WTC11 (cell line): ENCODE measurements at regions not wholly inside any gene's neighbourhood (a gene's known extent, or its start where the extent isn't known, plus 50 kb on each side); places are given as distances from the start of the nearest gene placed in this dataset.

Experiments used
- ATAC-seq: fragments of 200-7000 bp; cut with Tn5 transposase; 2 replicates; pipeline ENCODE4 v1.10.0; 2021; ENCODE audit warnings: mild to moderate bottlenecking, moderate library complexity
- CTCF ChIA-PET: fragments of 300-600 bp; sonication (Branson Sonifier 250); formaldehyde crosslinking; loops from one replicate; lab custom pipeline; 2021; ENCODE audit warnings: antibody characterized with exemption; lab: Charles Lee
- POLR2A ChIA-PET: fragments of 350-600 bp; sonication (Branson Sonifier 250); formaldehyde crosslinking; loops from one replicate; lab custom pipeline; 2021; ENCODE audit warnings: antibody characterized with exemption; lab: Charles Lee
- DNase-seq: peaks from one replicate; pipeline ENCODE4 v3.0.0; 2021; ENCODE audit warnings: low spot score
- H3K27ac Mint-ChIP-seq: 2 replicates; pipeline ENCODE4 v1.8.0; 2021; ENCODE audit warnings: mixed read lengths
- H3K27me3 Mint-ChIP-seq: 2 replicates; pipeline ENCODE4 v1.8.0; 2021; ENCODE audit warnings: low read depth, mild to moderate bottlenecking, moderate library complexity, mixed read lengths
- H3K36me3 Mint-ChIP-seq: 2 replicates; pipeline ENCODE4 v1.8.0; 2021; ENCODE audit warnings: mixed read lengths
- H3K4me1 Mint-ChIP-seq: 2 replicates; pipeline ENCODE4 v1.8.0; 2022; ENCODE audit warnings: mixed read lengths
- H3K4me3 Mint-ChIP-seq: 2 replicates; pipeline ENCODE4 v1.8.0; 2021; ENCODE audit warnings: mild to moderate bottlenecking, moderate library complexity, mixed read lengths
- H3K9me3 Mint-ChIP-seq: 2 replicates; pipeline ENCODE4 v1.8.0; 2021; ENCODE audit warnings: mixed read lengths
- CREM ChIP-seq: sonication (generic); formaldehyde crosslinking; IDR thresholded peaks from 2 replicates; pipeline ENCODE4 v1.8.1; 2022; ENCODE audit warnings: mild to moderate bottlenecking, missing genetic modification reagents, moderate library complexity
- ELF4 ChIP-seq: sonication (generic); formaldehyde crosslinking; IDR thresholded peaks from 2 replicates; pipeline ENCODE4 v1.8.1; 2022; ENCODE audit warnings: low read depth, mild to moderate bottlenecking, moderate library complexity, missing genetic modification reagents
- ESRRA ChIP-seq: sonication (generic); formaldehyde crosslinking; IDR thresholded peaks from 2 replicates; pipeline ENCODE4 v1.8.1; 2022; ENCODE audit warnings: mild to moderate bottlenecking, missing genetic modification reagents, borderline replicate concordance
- FOXJ3 ChIP-seq: sonication (generic); formaldehyde crosslinking; IDR thresholded peaks from 2 replicates; pipeline ENCODE4 v1.9.0; 2021; ENCODE audit warnings: missing genetic modification reagents, mild to moderate bottlenecking, borderline replicate concordance
- FOXP1 ChIP-seq: sonication (generic); formaldehyde crosslinking; IDR thresholded peaks from 2 replicates; pipeline ENCODE4 v1.8.0; 2022; ENCODE audit warnings: missing genetic modification reagents, mild to moderate bottlenecking, moderate library complexity, borderline replicate concordance
- GABPB1 ChIP-seq: sonication (generic); formaldehyde crosslinking; IDR thresholded peaks from 2 replicates; pipeline ENCODE4 v1.8.1; 2023; ENCODE audit warnings: mild to moderate bottlenecking, missing genetic modification reagents
- HMGA2 ChIP-seq: fragments of 250-450 bp; sonication (Bioruptor Pico); IDR thresholded peaks from 2 replicates; pipeline ENCODE4 v1.4.0; 2021; ENCODE audit warnings: mild to moderate bottlenecking, moderate library complexity
- NR1H2 ChIP-seq: sonication (generic); formaldehyde crosslinking; IDR thresholded peaks from 2 replicates; pipeline ENCODE4 v1.9.0; 2021; ENCODE audit warnings: mild to moderate bottlenecking, moderate library complexity, missing genetic modification reagents
- NR2C2 ChIP-seq: sonication (generic); formaldehyde crosslinking; IDR thresholded peaks from 2 replicates; pipeline ENCODE4 v1.8.0; 2022; ENCODE audit warnings: mild to moderate bottlenecking, missing genetic modification reagents
- NR3C1 ChIP-seq: sonication (generic); formaldehyde crosslinking; conservative IDR thresholded peaks from 2 replicates; pipeline ENCODE4 v1.8.1; 2023; ENCODE audit warnings: low read depth, mild to moderate bottlenecking, missing genetic modification reagents
- SOX15 ChIP-seq: fragments of 250-450 bp; sonication (Bioruptor Pico); IDR thresholded peaks from 2 replicates; pipeline ENCODE4 v1.9.0; 2021; ENCODE audit warnings: mild to moderate bottlenecking
- TEAD4 ChIP-seq: sonication (generic); formaldehyde crosslinking; IDR thresholded peaks from 2 replicates; pipeline ENCODE4 v1.8.0; 2022; ENCODE audit warnings: mild to moderate bottlenecking, missing genetic modification reagents
- ZNF396 ChIP-seq: fragments of 250-450 bp; sonication (Bioruptor Pico); IDR thresholded peaks from 2 replicates; pipeline ENCODE4 v1.8.0; 2021; ENCODE audit warnings: mild to moderate bottlenecking, moderate library complexity, borderline replicate concordance
- ZNF416 ChIP-seq: fragments of 250-450 bp; sonication (Bioruptor Pico); IDR thresholded peaks from 2 replicates; pipeline ENCODE4 v1.9.0; 2021; ENCODE audit warnings: mild to moderate bottlenecking, inconsistent platforms
- TF ChIP-seq, protein P1 (sequence below): fragments of 250-450 bp; sonication (Bioruptor Pico); IDR thresholded peaks from 2 replicates; pipeline ENCODE4 v1.8.0; 2021; ENCODE audit warnings: mild to moderate bottlenecking
- TF ChIP-seq, protein P2 (sequence below): fragments of 250-450 bp; sonication (Bioruptor Pico); IDR thresholded peaks from 2 replicates; pipeline ENCODE4 v1.9.0; 2021; ENCODE audit warnings: mild to moderate bottlenecking
- TF ChIP-seq, protein P3 (sequence below): fragments of 250-450 bp; sonication (Bioruptor Pico); conservative IDR thresholded peaks from 2 replicates; pipeline ENCODE4 v1.9.0; 2021; ENCODE audit warnings: mild to moderate bottlenecking
- TF ChIP-seq, protein P4 (sequence below): sonication (generic); formaldehyde crosslinking; IDR thresholded peaks from 2 replicates; pipeline ENCODE4 v1.8.0; 2022; ENCODE audit warnings: mild to moderate bottlenecking, missing genetic modification reagents
- TF ChIP-seq, protein P5 (sequence below): fragments of 250-450 bp; sonication (Bioruptor Pico); IDR thresholded peaks from 2 replicates; pipeline ENCODE4 v1.9.0; 2021; ENCODE audit warnings: mild to moderate bottlenecking, borderline replicate concordance

DNA sequence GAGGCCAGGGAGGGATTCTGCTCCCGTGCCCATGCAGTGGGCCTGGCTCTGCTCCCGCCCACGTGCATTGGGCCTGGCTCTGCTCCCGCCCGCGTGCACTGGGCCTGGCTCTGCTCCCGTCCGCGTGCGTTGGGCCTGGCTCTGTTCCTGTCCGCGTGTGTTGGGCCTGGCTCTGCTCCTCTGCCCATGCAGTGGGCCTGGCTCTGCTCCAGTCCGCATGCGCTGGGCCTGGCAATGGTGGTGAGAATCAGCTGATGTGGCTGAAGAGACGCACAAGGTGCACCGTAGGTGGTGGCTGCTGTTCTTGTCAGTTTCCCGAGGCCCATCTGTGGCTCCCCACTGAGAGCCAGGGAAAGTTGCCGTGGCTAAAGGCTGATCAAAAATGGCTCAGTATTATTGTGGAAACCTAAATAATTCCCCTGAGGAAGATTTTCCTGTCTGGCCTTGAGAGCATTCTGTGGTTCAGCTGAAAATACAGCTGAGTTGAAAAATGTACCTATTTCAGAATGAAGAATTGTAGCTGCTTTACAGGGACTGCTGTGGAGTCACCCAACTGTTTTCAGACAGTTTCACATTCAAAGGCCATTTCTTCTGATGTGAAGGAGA lies 572.4 kb downstream of the GLRX3 start:
- Mint-ChIP-seq H3K4me3 (no peak overlapping the region), H3K27ac (no peak overlapping the region), H3K27me3 (peaks cover 17% of the 10 kb centered on the region), H3K9me3 (peaks cover 84% of the 10 kb centered on the region), H3K4me1 (no peaks in the 10 kb centered on the region), H3K36me3 (peaks cover 77% of the 10 kb centered on the region)
- ATAC-seq (no peak), DNase-seq (no peak)
- no peak for TF ChIP-seq SOX15 (CRISPR knock-in tag)
- no peak for TF ChIP-seq NR3C1
- no peak for TF ChIP-seq ZNF396
- no peak for TF ChIP-seq TEAD4 (CRISPR knock-in tag)
- TF ChIP-seq ELF4 (CRISPR knock-in tag) = no peak
- ChIA-PET POLR2A (no interaction called here), CTCF (no interaction called here)

DNA sequence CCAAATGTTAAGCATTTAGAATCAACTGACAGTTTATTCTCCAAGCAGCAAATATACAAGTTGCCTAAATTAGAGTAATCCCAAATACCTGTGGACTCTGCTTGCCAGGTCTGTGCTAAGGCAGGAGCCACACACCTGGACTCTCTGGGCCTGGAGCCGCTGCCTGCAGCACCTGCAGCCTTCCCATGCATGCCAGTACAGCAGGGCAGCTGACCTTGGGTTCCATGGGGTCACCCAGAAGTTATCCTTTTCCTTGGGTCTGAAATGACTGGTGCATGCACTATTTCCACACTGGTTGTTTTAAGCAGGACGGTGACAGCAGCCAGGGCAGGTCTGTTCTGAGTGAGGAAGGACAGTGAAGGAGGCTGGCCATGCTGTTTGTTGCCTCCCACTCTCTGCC lies 573.2 kb downstream of the GLRX3 start:
- Mint-ChIP-seq H3K27ac (no peak overlapping the region), H3K36me3 (peaks cover 70% of the 10 kb centered on the region), H3K4me1 (no peaks in the 10 kb centered on the region), H3K9me3 (peaks cover 76% of the 10 kb centered on the region), H3K27me3 (peaks cover 14% of the 10 kb centered on the region), H3K4me3 (no peak overlapping the region)
- ChIA-PET CTCF (no interaction called here), POLR2A (no interaction called here)
- DNase-seq (no peak), ATAC-seq (no peak)
- TF ChIP-seq, protein P1, sequence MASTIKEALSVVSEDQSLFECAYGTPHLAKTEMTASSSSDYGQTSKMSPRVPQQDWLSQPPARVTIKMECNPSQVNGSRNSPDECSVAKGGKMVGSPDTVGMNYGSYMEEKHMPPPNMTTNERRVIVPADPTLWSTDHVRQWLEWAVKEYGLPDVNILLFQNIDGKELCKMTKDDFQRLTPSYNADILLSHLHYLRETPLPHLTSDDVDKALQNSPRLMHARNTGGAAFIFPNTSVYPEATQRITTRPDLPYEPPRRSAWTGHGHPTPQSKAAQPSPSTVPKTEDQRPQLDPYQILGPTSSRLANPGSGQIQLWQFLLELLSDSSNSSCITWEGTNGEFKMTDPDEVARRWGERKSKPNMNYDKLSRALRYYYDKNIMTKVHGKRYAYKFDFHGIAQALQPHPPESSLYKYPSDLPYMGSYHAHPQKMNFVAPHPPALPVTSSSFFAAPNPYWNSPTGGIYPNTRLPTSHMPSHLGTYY (CRISPR knock-in tag) = no peak
- TF ChIP-seq, protein P2, sequence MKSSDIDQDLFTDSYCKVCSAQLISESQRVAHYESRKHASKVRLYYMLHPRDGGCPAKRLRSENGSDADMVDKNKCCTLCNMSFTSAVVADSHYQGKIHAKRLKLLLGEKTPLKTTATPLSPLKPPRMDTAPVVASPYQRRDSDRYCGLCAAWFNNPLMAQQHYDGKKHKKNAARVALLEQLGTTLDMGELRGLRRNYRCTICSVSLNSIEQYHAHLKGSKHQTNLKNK (CRISPR knock-in tag) = no peak
- TF ChIP-seq FOXJ3 (CRISPR knock-in tag) = no peak
- no peak for TF ChIP-seq HMGA2 (CRISPR knock-in tag)
- no peak for TF ChIP-seq NR1H2
- TF ChIP-seq, protein P3, sequence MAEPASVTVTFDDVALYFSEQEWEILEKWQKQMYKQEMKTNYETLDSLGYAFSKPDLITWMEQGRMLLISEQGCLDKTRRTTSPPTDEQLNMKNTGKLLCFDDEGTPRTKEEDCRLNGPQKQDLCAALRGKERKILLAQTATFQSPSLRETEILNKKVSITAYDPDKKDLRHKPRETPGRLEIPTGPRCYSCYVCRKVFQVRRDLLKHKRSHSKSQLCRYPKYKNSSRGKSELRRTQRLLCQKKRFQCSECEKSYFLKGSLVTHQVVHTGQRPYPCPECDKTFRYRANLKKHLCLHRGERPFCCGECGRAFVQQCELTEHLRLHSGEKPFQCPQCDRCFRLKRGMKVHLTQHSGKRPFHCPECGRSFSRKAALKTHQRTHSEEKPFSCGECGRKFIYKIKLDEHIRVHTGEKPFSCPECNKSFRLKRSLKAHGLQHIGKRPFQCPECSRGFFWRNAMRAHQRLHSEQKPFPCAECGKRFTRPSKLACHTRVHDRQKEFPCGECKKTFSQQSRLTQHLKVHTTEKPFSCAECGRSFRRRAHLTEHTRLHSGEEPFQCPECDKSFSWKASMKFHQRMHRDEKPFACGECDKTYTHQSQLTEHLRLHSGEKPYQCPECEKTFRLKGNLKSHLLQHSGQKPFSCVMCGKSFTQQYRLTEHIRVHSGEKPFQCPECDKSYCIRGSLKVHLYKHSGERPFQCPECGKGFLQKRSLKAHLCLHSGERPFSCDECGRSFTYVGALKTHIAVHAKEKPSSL (CRISPR knock-in tag) = no peak
- no peak for TF ChIP-seq GABPB1 (CRISPR knock-in tag)
- no peak for TF ChIP-seq ELF4 (CRISPR knock-in tag)
- no peak for TF ChIP-seq ZNF416 (CRISPR knock-in tag)
- TF ChIP-seq, protein P4, sequence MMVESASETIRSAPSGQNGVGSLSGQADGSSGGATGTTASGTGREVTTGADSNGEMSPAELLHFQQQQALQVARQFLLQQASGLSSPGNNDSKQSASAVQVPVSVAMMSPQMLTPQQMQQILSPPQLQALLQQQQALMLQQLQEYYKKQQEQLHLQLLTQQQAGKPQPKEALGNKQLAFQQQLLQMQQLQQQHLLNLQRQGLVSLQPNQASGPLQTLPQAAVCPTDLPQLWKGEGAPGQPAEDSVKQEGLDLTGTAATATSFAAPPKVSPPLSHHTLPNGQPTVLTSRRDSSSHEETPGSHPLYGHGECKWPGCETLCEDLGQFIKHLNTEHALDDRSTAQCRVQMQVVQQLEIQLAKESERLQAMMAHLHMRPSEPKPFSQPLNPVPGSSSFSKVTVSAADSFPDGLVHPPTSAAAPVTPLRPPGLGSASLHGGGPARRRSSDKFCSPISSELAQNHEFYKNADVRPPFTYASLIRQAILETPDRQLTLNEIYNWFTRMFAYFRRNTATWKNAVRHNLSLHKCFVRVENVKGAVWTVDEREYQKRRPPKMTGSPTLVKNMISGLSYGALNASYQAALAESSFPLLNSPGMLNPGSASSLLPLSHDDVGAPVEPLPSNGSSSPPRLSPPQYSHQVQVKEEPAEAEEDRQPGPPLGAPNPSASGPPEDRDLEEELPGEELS (CRISPR knock-in tag) = no peak
- TF ChIP-seq CREM (CRISPR knock-in tag) = no peak
- no peak for TF ChIP-seq ESRRA (CRISPR knock-in tag)

DNA sequence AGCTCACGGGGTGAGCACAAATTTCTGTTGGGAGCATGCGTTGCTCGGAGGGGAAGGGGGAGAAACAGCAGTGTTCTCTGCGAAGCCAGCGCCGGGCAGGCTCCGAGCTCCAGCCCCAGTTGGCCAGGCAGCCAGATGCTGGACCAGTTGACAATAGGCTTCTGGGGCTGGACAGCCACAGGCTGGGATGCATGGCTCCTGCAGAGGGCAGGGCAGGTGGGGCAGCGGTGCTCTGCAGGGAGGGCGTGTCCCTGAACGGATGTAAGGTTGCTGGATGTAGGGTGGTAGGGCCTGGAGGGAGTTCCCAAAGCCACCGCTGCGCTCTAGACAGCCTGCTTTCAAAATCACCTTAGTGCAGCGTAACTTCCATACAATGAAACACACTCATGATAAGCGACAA lies 574.9 kb downstream of the GLRX3 start:
- Mint-ChIP-seq H3K27ac (no peak overlapping the region), H3K4me1 (no peaks in the 10 kb centered on the region), H3K9me3 (peaks cover 65% of the 10 kb centered on the region), H3K36me3 (peaks cover 68% of the 10 kb centered on the region), H3K4me3 (no peak overlapping the region), H3K27me3 (peaks cover 14% of the 10 kb centered on the region)
- ATAC-seq = no peak
- ChIA-PET POLR2A (no interaction called here), CTCF (no interaction called here)
- DNase-seq = no peak
- TF ChIP-seq FOXP1 (CRISPR knock-in tag) (no peak), NR2C2 (CRISPR knock-in tag) (no peak)
- TF ChIP-seq, protein P2 (CRISPR knock-in tag) = no peak
- TF ChIP-seq, protein P5, sequence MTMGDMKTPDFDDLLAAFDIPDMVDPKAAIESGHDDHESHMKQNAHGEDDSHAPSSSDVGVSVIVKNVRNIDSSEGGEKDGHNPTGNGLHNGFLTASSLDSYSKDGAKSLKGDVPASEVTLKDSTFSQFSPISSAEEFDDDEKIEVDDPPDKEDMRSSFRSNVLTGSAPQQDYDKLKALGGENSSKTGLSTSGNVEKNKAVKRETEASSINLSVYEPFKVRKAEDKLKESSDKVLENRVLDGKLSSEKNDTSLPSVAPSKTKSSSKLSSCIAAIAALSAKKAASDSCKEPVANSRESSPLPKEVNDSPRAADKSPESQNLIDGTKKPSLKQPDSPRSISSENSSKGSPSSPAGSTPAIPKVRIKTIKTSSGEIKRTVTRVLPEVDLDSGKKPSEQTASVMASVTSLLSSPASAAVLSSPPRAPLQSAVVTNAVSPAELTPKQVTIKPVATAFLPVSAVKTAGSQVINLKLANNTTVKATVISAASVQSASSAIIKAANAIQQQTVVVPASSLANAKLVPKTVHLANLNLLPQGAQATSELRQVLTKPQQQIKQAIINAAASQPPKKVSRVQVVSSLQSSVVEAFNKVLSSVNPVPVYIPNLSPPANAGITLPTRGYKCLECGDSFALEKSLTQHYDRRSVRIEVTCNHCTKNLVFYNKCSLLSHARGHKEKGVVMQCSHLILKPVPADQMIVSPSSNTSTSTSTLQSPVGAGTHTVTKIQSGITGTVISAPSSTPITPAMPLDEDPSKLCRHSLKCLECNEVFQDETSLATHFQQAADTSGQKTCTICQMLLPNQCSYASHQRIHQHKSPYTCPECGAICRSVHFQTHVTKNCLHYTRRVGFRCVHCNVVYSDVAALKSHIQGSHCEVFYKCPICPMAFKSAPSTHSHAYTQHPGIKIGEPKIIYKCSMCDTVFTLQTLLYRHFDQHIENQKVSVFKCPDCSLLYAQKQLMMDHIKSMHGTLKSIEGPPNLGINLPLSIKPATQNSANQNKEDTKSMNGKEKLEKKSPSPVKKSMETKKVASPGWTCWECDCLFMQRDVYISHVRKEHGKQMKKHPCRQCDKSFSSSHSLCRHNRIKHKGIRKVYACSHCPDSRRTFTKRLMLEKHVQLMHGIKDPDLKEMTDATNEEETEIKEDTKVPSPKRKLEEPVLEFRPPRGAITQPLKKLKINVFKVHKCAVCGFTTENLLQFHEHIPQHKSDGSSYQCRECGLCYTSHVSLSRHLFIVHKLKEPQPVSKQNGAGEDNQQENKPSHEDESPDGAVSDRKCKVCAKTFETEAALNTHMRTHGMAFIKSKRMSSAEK = no peak
